WTC11 (cell line): ENCODE measurements at regions not wholly inside any gene's neighbourhood (a gene's known extent, or its start where the extent isn't known, plus 50 kb on each side); places are given as distances from the start of the nearest gene placed in this dataset.

ENCODE experiments used
- FOXP1 ChIP-seq: sonication (generic); formaldehyde crosslinking; IDR thresholded peaks from 2 replicates; pipeline ENCODE4 v1.8.0; 2022; ENCODE audit warnings: missing genetic modification reagents, mild to moderate bottlenecking, moderate library complexity, borderline replicate concordance
- RORB ChIP-seq: fragments of 250-450 bp; sonication (Bioruptor Pico); IDR thresholded peaks from 2 replicates; pipeline ENCODE4 v1.9.0; 2021; ENCODE audit warnings: mild to moderate bottlenecking
- SP1 ChIP-seq: sonication (generic); formaldehyde crosslinking; conservative IDR thresholded peaks from 2 replicates; pipeline ENCODE4 v1.8.1; 2022; ENCODE audit warnings: missing genetic modification reagents
- TCF7 ChIP-seq: sonication (generic); formaldehyde crosslinking; IDR thresholded peaks from 2 replicates; pipeline ENCODE4 v1.8.0; 2022; ENCODE audit warnings: mild to moderate bottlenecking, low read depth, missing genetic modification reagents, moderate library complexity
- USF2 ChIP-seq: sonication (generic); formaldehyde crosslinking; IDR thresholded peaks from 2 replicates; pipeline ENCODE4 v1.8.1; 2023; ENCODE audit warnings: mild to moderate bottlenecking, missing genetic modification reagents, moderate library complexity
- ZNF281 ChIP-seq: sonication (generic); formaldehyde crosslinking; IDR thresholded peaks from 2 replicates; pipeline ENCODE4 v1.8.0; 2023; ENCODE audit warnings: mild to moderate bottlenecking, missing genetic modification reagents
- TF ChIP-seq, protein P1 (sequence below): fragments of 200-600 bp; IDR thresholded peaks from 2 replicates; pipeline ENCODE4 v1.8.0; 2022; ENCODE audit warnings: antibody characterized with exemption
- TF ChIP-seq, protein P2 (sequence below): sonication (generic); formaldehyde crosslinking; IDR thresholded peaks from 2 replicates; pipeline ENCODE4 v1.8.1; 2023; ENCODE audit warnings: mild to moderate bottlenecking, missing genetic modification reagents

- TF ChIP-seq, protein P1, sequence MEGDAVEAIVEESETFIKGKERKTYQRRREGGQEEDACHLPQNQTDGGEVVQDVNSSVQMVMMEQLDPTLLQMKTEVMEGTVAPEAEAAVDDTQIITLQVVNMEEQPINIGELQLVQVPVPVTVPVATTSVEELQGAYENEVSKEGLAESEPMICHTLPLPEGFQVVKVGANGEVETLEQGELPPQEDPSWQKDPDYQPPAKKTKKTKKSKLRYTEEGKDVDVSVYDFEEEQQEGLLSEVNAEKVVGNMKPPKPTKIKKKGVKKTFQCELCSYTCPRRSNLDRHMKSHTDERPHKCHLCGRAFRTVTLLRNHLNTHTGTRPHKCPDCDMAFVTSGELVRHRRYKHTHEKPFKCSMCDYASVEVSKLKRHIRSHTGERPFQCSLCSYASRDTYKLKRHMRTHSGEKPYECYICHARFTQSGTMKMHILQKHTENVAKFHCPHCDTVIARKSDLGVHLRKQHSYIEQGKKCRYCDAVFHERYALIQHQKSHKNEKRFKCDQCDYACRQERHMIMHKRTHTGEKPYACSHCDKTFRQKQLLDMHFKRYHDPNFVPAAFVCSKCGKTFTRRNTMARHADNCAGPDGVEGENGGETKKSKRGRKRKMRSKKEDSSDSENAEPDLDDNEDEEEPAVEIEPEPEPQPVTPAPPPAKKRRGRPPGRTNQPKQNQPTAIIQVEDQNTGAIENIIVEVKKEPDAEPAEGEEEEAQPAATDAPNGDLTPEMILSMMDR: no peak
- TF ChIP-seq RORB (CRISPR knock-in tag) (no peak), USF2 (CRISPR knock-in tag) (no peak), SP1 (CRISPR knock-in tag) (no peak), ZNF281 (CRISPR knock-in tag) (no peak), TCF7 (CRISPR knock-in tag) (no peak), FOXP1 (CRISPR knock-in tag) (no peak)
- TF ChIP-seq, protein P2, sequence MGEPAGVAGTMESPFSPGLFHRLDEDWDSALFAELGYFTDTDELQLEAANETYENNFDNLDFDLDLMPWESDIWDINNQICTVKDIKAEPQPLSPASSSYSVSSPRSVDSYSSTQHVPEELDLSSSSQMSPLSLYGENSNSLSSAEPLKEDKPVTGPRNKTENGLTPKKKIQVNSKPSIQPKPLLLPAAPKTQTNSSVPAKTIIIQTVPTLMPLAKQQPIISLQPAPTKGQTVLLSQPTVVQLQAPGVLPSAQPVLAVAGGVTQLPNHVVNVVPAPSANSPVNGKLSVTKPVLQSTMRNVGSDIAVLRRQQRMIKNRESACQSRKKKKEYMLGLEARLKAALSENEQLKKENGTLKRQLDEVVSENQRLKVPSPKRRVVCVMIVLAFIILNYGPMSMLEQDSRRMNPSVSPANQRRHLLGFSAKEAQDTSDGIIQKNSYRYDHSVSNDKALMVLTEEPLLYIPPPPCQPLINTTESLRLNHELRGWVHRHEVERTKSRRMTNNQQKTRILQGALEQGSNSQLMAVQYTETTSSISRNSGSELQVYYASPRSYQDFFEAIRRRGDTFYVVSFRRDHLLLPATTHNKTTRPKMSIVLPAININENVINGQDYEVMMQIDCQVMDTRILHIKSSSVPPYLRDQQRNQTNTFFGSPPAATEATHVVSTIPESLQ (CRISPR knock-in tag): no peak
These were observed 58.8 kb upstream of the ARHGAP36 start for GRCh38 chrX:130999360-130999759.
